ENCODE measurements at regions not wholly inside any gene's neighbourhood (a gene's known extent, or its start where the extent isn't known, plus 50 kb on each side); places are given as distances from the start of the nearest gene placed in this dataset.

- no peak for TF ChIP-seq FOXM1 (IDR thresholded peaks at IDR 0.05; ENCODE audit: borderline replicate concordance, low read depth)
- no peak for TF ChIP-seq TEAD4 (IDR thresholded peaks at IDR 0.05)
- no peak for TF ChIP-seq CREB1 (IDR thresholded peaks at IDR 0.05; ENCODE audit: low read depth)
- TF ChIP-seq ZBTB7A (IDR thresholded peaks at IDR 0.05; ENCODE audit: low read depth): no peak
- TF ChIP-seq USF1 (IDR thresholded peaks at IDR 0.05): no peak
- TF ChIP-seq TAF1 (IDR thresholded peaks at IDR 0.05; ENCODE audit: low read depth): no peak
- TF ChIP-seq CEBPB (IDR thresholded peaks at IDR 0.05): no peak
- no peak for TF ChIP-seq RAD21 (IDR thresholded peaks at IDR 0.05; ENCODE audit: low read depth)
- no peak for TF ChIP-seq REST (IDR thresholded peaks at IDR 0.05; ENCODE audit: low read depth)
- no peak for TF ChIP-seq YY1 (IDR thresholded peaks at IDR 0.05; ENCODE audit: low read depth)
- no peak for TF ChIP-seq MAX (IDR thresholded peaks at IDR 0.05)
- TF ChIP-seq NFIC (IDR thresholded peaks at IDR 0.05): no peak
- no peak for TF ChIP-seq EGR1 (IDR thresholded peaks at IDR 0.05)
- no peak for TF ChIP-seq EP300 (IDR thresholded peaks at IDR 0.05; ENCODE audit: borderline replicate concordance)
- TF ChIP-seq TCF12 (IDR thresholded peaks at IDR 0.05; ENCODE audit: low read depth): no peak
These were observed 752.8 kb upstream of the ADAMTS16 start for GRCh38 chr5:4387290-4387689.

GRCh38 chr5:4395752-4396151, 744.4 kb upstream of the ADAMTS16 start:
- TF ChIP-seq TCF12 (IDR thresholded peaks at IDR 0.05; ENCODE audit: low read depth) (no peak), MAX (IDR thresholded peaks at IDR 0.05) (no peak), RAD21 (IDR thresholded peaks at IDR 0.05; ENCODE audit: low read depth) (no peak), REST (IDR thresholded peaks at IDR 0.05; ENCODE audit: low read depth) (no peak), YY1 (IDR thresholded peaks at IDR 0.05; ENCODE audit: low read depth) (no peak), CREB1 (IDR thresholded peaks at IDR 0.05; ENCODE audit: low read depth) (no peak), EGR1 (IDR thresholded peaks at IDR 0.05) (no peak)

GRCh38 chr5:4405614-4406219, 734.4 kb upstream of the ADAMTS16 start:
- TF ChIP-seq NFIC (IDR thresholded peaks at IDR 0.05) (no peak), REST (IDR thresholded peaks at IDR 0.05; ENCODE audit: low read depth) (no peak), ZBTB7A (IDR thresholded peaks at IDR 0.05; ENCODE audit: low read depth) (no peak), EGR1 (IDR thresholded peaks at IDR 0.05) (no peak), USF1 (IDR thresholded peaks at IDR 0.05) (no peak), TAF1 (IDR thresholded peaks at IDR 0.05; ENCODE audit: low read depth) (no peak)

GRCh38 chr5:4410151-4410550, 730.0 kb upstream of the ADAMTS16 start:
- TF ChIP-seq EGR1 (IDR thresholded peaks at IDR 0.05) (no peak), TCF12 (IDR thresholded peaks at IDR 0.05; ENCODE audit: low read depth) (no peak), TEAD4 (IDR thresholded peaks at IDR 0.05) (no peak), USF1 (IDR thresholded peaks at IDR 0.05) (no peak), RAD21 (IDR thresholded peaks at IDR 0.05; ENCODE audit: low read depth) (no peak), TAF1 (IDR thresholded peaks at IDR 0.05; ENCODE audit: low read depth) (no peak), CEBPB (IDR thresholded peaks at IDR 0.05) (no peak), ZBTB7A (IDR thresholded peaks at IDR 0.05; ENCODE audit: low read depth) (no peak), FOXM1 (IDR thresholded peaks at IDR 0.05; ENCODE audit: borderline replicate concordance, low read depth) (no peak), EP300 (IDR thresholded peaks at IDR 0.05; ENCODE audit: borderline replicate concordance) (no peak), REST (IDR thresholded peaks at IDR 0.05; ENCODE audit: low read depth) (no peak), YY1 (IDR thresholded peaks at IDR 0.05; ENCODE audit: low read depth) (no peak), CREB1 (IDR thresholded peaks at IDR 0.05; ENCODE audit: low read depth) (no peak), NFIC (IDR thresholded peaks at IDR 0.05) (no peak), MAX (IDR thresholded peaks at IDR 0.05) (no peak)

Data from Ishikawa (cell line).